ENCODE measurements at regions not wholly inside any gene's neighbourhood (a gene's known extent, or its start where the extent isn't known, plus 50 kb on each side); places are given as distances from the start of the nearest gene placed in this dataset.

- TF ChIP-seq CTCF (conservative IDR thresholded peaks at IDR 0.05) (no peak), EZH2 (IDR thresholded peaks at IDR 0.05; ENCODE audit: low read depth) (no peak)
Observed at GRCh38 chr5:53326424-53327153, 153.8 kb upstream of the FST start.

All from PC-9 (cell line).